Prostate gland (tissue), 2 donors: ENCODE measurements at regions not wholly inside any gene's neighbourhood (a gene's known extent, or its start where the extent isn't known, plus 50 kb on each side); places are given as distances from the start of the nearest gene placed in this dataset.

Source experiments
- POLR2A ChIP-seq: fragments of 450-650 bp; IDR thresholded peaks from one replicate; pipeline ENCODE4 v1.6.1; 2016; ENCODE audit warnings: antibody characterized with exemption, mild to moderate bottlenecking
- TF ChIP-seq, protein P1 (sequence below), 4 experiments: fragments of 200-600 bp in 2 of 4; fragments of 450-650 bp in 2 of 4; sonication (generic) in 2 of 4; IDR thresholded peaks; 1 replicate in 3 of 4; 2 replicates in 1 of 4; pipeline ENCODE4 v1.5.1; 2016 to 2019; ENCODE audit warnings: antibody characterized with exemption in 4 of 4, mild to moderate bottlenecking in 2 of 4, moderate library complexity in 2 of 4

GRCh38 chr20:58160451-58161061, 67.9 kb downstream of the ANKRD60 start:
- TF ChIP-seq, protein P1, sequence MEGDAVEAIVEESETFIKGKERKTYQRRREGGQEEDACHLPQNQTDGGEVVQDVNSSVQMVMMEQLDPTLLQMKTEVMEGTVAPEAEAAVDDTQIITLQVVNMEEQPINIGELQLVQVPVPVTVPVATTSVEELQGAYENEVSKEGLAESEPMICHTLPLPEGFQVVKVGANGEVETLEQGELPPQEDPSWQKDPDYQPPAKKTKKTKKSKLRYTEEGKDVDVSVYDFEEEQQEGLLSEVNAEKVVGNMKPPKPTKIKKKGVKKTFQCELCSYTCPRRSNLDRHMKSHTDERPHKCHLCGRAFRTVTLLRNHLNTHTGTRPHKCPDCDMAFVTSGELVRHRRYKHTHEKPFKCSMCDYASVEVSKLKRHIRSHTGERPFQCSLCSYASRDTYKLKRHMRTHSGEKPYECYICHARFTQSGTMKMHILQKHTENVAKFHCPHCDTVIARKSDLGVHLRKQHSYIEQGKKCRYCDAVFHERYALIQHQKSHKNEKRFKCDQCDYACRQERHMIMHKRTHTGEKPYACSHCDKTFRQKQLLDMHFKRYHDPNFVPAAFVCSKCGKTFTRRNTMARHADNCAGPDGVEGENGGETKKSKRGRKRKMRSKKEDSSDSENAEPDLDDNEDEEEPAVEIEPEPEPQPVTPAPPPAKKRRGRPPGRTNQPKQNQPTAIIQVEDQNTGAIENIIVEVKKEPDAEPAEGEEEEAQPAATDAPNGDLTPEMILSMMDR (IDR thresholded peaks at IDR 0.05) = no peak
- no peak for TF ChIP-seq POLR2A
